A549 (cell line): ENCODE measurements at regions not wholly inside any gene's neighbourhood (a gene's known extent, or its start where the extent isn't known, plus 50 kb on each side); places are given as distances from the start of the nearest gene placed in this dataset.

Experiments
- ATAC-seq, 2 experiments: fragments of 200-7000 bp in 1 of 2; fragments of >200 bp in 1 of 2; cut with Nextera tagmentation in 1 of 2; cut with Tn5 transposase in 1 of 2; 3 replicates each; pipeline versions ENCODE4 v1.8.0 to v1.9.1; 2018 to 2020; ENCODE audit warnings: mild to moderate bottlenecking in 1 of 2, moderate library complexity in 1 of 2
- CTCF ChIA-PET: fragments of 300-600 bp; sonication (Branson Sonifier 250); formaldehyde crosslinking; extraction: SDS; loops from one replicate; lab custom pipeline; 2021; ENCODE audit warnings: antibody characterized with exemption, inconsistent platforms; lab: Yijun Ruan, JAX
- POLR2A ChIA-PET: fragments of 350-600 bp; formaldehyde crosslinking; extraction: SDS; loops from one replicate; lab custom pipeline; 2021; ENCODE audit warnings: antibody characterized with exemption, inconsistent platforms; lab: Yijun Ruan, JAX
- DNase-seq, 2 experiments: peaks; one replicate each; pipeline versions ENCODE4 v3.0.0 to v3.0.0-alpha.2; 2011 to 2016; ENCODE audit warnings: low read depth in 1 of 2, low spot score in 1 of 2
- FAIRE-seq: peaks from 2 replicates; lab custom pipeline; 2011; peaks lifted over from hg19 to GRCh38; lab: Jason Lieb, UNC
- H3K27ac ChIP-seq, 2 experiments: fragments of >200 bp; sonication (Bioruptor Twin); formaldehyde crosslinking; 3 replicates each; pipeline ENCODE4 v1.5.1; 2016 to 2017
- H3K4me1 ChIP-seq: fragments of >200 bp; sonication (Bioruptor Twin); formaldehyde crosslinking; 3 replicates; pipeline ENCODE4 v1.6.1; 2016
- H3K4me2 ChIP-seq: fragments of >200 bp; sonication (Bioruptor Twin); formaldehyde crosslinking; 3 replicates; pipeline ENCODE4 v1.6.1; 2016
- H3K4me3 ChIP-seq: fragments of >200 bp; sonication (Bioruptor Twin); formaldehyde crosslinking; 3 replicates; pipeline ENCODE4 v1.5.1; 2016
- H3K9me3 ChIP-seq: fragments of >200 bp; sonication (Bioruptor Twin); formaldehyde crosslinking; 3 replicates; pipeline ENCODE4 v1.6.1; 2016
- BCL3 ChIP-seq: fragments of >200 bp; sonication (Bioruptor Twin); formaldehyde crosslinking; IDR thresholded peaks from 3 replicates; pipeline ENCODE4 v1.6.1; 2016
- CBX8 ChIP-seq: fragments of 200-600 bp; sonication (generic); IDR thresholded peaks from 2 replicates; pipeline ENCODE4 v1.6.1; 2016
- EHMT2 ChIP-seq: fragments of 200-600 bp; sonication (generic); IDR thresholded peaks from 2 replicates; pipeline ENCODE4 v1.6.1; 2016; ENCODE audit warnings: antibody characterized with exemption, low read depth, mild to moderate bottlenecking, moderate library complexity
- ESRRA ChIP-seq: fragments of 150-350 bp; IDR thresholded peaks from 2 replicates; pipeline ENCODE4 v1.6.1; 2014; ENCODE audit warnings: mild to moderate bottlenecking, low read length, borderline replicate concordance
- HDAC2 ChIP-seq: fragments of 200-600 bp; sonication (generic); IDR thresholded peaks from 2 replicates; pipeline ENCODE4 v1.6.1; 2016
- HEYL ChIP-seq: fragments of 250-450 bp; sonication (Bioruptor Pico); IDR thresholded peaks from 2 replicates; pipeline ENCODE4 v1.8.0; 2021; ENCODE audit warnings: mild to moderate bottlenecking, moderate library complexity
- HOXA7 ChIP-seq: fragments of 250-450 bp; sonication (Bioruptor Pico); IDR thresholded peaks from 2 replicates; pipeline ENCODE4 v1.5.0; 2020; ENCODE audit warnings: mild to moderate bottlenecking, moderate library complexity
- HOXB13 ChIP-seq: fragments of 250-450 bp; sonication (Bioruptor Pico); IDR thresholded peaks from 2 replicates; pipeline ENCODE4 v1.5.0; 2020; ENCODE audit warnings: low read depth, mild to moderate bottlenecking, moderate library complexity
- HOXB5 ChIP-seq: fragments of 250-450 bp; sonication (Bioruptor Pico); IDR thresholded peaks from 2 replicates; pipeline ENCODE4 v1.5.0; 2020; ENCODE audit warnings: mild to moderate bottlenecking, moderate library complexity
- JUN ChIP-seq, 2 experiments: fragments of >200 bp; sonication (Bioruptor Twin); formaldehyde crosslinking; IDR thresholded peaks; 2 replicates in 1 of 2; 3 replicates in 1 of 2; pipeline ENCODE4 v1.6.1; 2016 to 2017
- JUNB ChIP-seq: fragments of >200 bp; sonication (Bioruptor Twin); formaldehyde crosslinking; IDR thresholded peaks from 2 replicates; pipeline ENCODE4 v1.6.1; 2016
- KDM1A ChIP-seq: fragments of 200-600 bp; sonication (generic); IDR thresholded peaks from 2 replicates; pipeline ENCODE4 v1.6.1; 2016; ENCODE audit warnings: low read depth, mild to moderate bottlenecking
- KDM5A ChIP-seq: fragments of 200-600 bp; sonication (generic); IDR thresholded peaks from 2 replicates; pipeline ENCODE4 v1.6.1; 2016; ENCODE audit warnings: antibody characterized with exemption, mild to moderate bottlenecking
- MAFK ChIP-seq: fragments of 450-650 bp; IDR thresholded peaks from 2 replicates; pipeline ENCODE4 v1.6.1; 2014; ENCODE audit not compliant: partially characterized antibody
- NPAS2 ChIP-seq: fragments of 250-450 bp; sonication (Bioruptor Pico); IDR thresholded peaks from 2 replicates; pipeline ENCODE4 v1.8.0; 2022; ENCODE audit warnings: mild to moderate bottlenecking, moderate library complexity, borderline replicate concordance
- PHF8 ChIP-seq: fragments of 200-600 bp; sonication (generic); IDR thresholded peaks from 2 replicates; pipeline ENCODE4 v1.6.1; 2016; ENCODE audit warnings: low read depth, mild to moderate bottlenecking, antibody characterized with exemption, moderate library complexity, borderline replicate concordance
- POLR2AphosphoS2 ChIP-seq: conservative IDR thresholded peaks from 2 replicates; pipeline ENCODE4 v1.6.1; 2012; ENCODE audit warnings: low read length, improper control_type of control experiment, inconsistent platforms
- RARB ChIP-seq: fragments of 250-450 bp; sonication (Bioruptor Pico); IDR thresholded peaks from 2 replicates; pipeline ENCODE4 v1.8.0; 2021; ENCODE audit warnings: mild to moderate bottlenecking, moderate library complexity
- RFX5 ChIP-seq: fragments of 450-650 bp; IDR thresholded peaks from 2 replicates; pipeline ENCODE4 v1.7.1; 2014; ENCODE audit warnings: antibody characterized with exemption, mild to moderate bottlenecking, moderate library complexity
- SREBF2 ChIP-seq: fragments of 450-650 bp; IDR thresholded peaks from 2 replicates; pipeline ENCODE4 v1.6.1; 2014; ENCODE audit warnings: mild to moderate bottlenecking, moderate library complexity
- TFCP2L1 ChIP-seq: fragments of 250-450 bp; sonication (Bioruptor Pico); IDR thresholded peaks from 2 replicates; pipeline ENCODE4 v1.5.0; 2021; ENCODE audit warnings: mild to moderate bottlenecking
- ZFP36 ChIP-seq: fragments of 450-650 bp; IDR thresholded peaks from 2 replicates; pipeline ENCODE4 v1.6.1; 2014; ENCODE audit warnings: borderline replicate concordance; ENCODE audit not compliant: partially characterized antibody
- ZNF302 ChIP-seq: fragments of 250-450 bp; sonication (Bioruptor Pico); IDR thresholded peaks from 2 replicates; pipeline ENCODE4 v1.9.0; 2021; ENCODE audit warnings: inconsistent platforms, mild to moderate bottlenecking, moderate library complexity
- ZSCAN20 ChIP-seq: fragments of 250-450 bp; sonication (Bioruptor Pico); IDR thresholded peaks from 2 replicates; pipeline ENCODE4 v1.8.0; 2022; ENCODE audit warnings: mild to moderate bottlenecking, moderate library complexity
- WGBS: methylation state at CpG from one replicate; pipeline ENCODE4 v1.1.6; 2017; ENCODE audit errors: missing lambda C conversion rate; 5-methylcytosine and 5-hydroxymethylcytosine counted together
- TF ChIP-seq, protein P1 (sequence below): fragments of 200-600 bp; sonication (generic); IDR thresholded peaks from 2 replicates; pipeline ENCODE4 v1.6.1; 2016; ENCODE audit warnings: antibody characterized with exemption, mild to moderate bottlenecking, moderate library complexity

DNA sequence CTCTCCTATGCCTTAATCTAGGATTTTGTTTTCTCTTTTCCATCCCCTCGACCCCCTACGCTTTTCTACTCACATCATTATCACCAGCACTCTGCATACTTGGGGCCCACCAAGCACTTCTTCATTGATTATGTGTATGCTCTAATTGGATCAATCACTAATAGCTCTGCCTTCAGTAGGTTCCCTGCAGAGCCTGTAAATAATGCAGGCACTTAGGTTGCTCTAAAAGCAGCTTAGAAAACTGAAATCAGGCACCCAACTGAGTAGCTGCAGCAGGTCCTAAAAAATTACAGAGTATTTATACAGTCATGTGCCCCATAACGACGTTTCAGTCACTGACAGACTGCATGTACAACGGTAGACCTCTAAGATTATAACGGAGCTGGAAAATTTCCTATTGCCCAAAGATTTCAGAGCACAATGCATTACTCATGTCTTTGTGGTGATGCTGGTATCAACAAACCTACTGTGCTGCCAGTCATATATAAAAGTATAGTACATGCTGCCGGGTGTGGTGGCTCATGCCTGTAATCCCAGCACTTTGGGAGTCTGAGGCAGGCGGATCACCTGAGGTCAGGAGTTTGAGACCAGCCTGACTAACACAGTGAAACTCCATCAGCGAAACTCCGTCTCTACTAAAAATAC, 280.4 kb downstream of the HS3ST3B1 start (continued):
- TF ChIP-seq JUN (IDR thresholded peaks at IDR 0.05) (no peak), ZFP36 (no peak)

DNA sequence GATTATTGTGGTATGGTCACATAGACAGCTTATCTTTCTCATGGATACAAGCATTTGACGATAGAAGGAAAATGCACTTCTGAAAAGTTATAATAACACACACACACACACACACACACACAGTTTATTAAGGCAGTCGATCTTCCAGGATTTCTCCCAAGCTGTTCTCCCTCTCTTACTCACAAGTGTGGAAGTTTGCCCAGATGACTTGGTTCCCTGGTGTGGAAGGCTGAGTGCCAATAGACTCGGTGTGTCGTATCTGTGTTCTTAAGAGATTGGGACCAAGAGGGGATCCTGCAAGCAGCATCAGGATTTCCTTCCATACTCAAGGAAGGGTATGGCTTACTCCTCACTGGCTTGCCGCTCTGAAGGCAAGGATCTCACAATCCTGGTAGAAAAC, 279.6 kb downstream of the HS3ST3B1 start:
- FAIRE-seq (no peak), DNase-seq (no peak), ATAC-seq (no peak)
- Histone ChIP-seq H3K4me2 (no peak overlapping the region), H3K9me3 (no peaks in the 10 kb centered on the region), H3K27ac (no peak overlapping the region), H3K4me1 (no peaks in the 10 kb centered on the region), H3K4me3 (no peak overlapping the region)
- 43% methylated on average over 5 of the region's 5 CpGs for WGBS
- ChIA-PET POLR2A (no interaction called here), CTCF (interaction anchor here (1.4 kb wide), 1 partner anchor 346 kb away, joined by 3 read pairs; no protein-coding TSS in a partner anchor)
- TF ChIP-seq HOXB13 (CRISPR knock-in tag) (no peak), CBX8 (no peak), POLR2AphosphoS2 (no peak), BCL3 (no peak), RARB (no peak), SREBF2 (no peak), MAFK (no peak), ESRRA (no peak), RFX5 (no peak), ZSCAN20 (CRISPR knock-in tag) (no peak), EHMT2 (no peak), PHF8 (no peak), JUNB (no peak), HEYL (CRISPR knock-in tag) (no peak), KDM5A (no peak), TFCP2L1 (no peak), ZNF302 (CRISPR knock-in tag) (no peak), HOXA7 (CRISPR knock-in tag) (no peak), KDM1A (no peak)
- TF ChIP-seq, protein P1, sequence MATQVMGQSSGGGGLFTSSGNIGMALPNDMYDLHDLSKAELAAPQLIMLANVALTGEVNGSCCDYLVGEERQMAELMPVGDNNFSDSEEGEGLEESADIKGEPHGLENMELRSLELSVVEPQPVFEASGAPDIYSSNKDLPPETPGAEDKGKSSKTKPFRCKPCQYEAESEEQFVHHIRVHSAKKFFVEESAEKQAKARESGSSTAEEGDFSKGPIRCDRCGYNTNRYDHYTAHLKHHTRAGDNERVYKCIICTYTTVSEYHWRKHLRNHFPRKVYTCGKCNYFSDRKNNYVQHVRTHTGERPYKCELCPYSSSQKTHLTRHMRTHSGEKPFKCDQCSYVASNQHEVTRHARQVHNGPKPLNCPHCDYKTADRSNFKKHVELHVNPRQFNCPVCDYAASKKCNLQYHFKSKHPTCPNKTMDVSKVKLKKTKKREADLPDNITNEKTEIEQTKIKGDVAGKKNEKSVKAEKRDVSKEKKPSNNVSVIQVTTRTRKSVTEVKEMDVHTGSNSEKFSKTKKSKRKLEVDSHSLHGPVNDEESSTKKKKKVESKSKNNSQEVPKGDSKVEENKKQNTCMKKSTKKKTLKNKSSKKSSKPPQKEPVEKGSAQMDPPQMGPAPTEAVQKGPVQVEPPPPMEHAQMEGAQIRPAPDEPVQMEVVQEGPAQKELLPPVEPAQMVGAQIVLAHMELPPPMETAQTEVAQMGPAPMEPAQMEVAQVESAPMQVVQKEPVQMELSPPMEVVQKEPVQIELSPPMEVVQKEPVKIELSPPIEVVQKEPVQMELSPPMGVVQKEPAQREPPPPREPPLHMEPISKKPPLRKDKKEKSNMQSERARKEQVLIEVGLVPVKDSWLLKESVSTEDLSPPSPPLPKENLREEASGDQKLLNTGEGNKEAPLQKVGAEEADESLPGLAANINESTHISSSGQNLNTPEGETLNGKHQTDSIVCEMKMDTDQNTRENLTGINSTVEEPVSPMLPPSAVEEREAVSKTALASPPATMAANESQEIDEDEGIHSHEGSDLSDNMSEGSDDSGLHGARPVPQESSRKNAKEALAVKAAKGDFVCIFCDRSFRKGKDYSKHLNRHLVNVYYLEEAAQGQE: no peak

DNA sequence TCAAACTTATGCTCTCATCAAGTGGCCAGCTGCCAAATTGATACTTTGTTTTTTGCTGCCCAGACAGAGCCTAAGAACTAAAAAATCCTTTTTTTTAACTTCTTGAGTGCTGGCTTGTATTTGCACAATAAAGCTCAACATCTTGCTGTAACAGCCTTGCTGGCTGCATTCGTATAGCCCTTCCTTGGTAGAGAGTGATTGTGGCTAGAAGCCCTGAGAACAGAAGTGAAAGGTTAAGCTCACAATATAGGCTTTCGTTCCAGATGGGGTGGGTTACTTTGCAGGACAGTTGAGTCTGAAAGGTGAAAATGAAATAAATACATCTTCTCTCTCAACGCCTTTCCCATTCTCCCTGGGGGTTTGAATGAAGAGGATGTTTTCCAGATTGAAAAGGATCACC, 278.8 kb downstream of the HS3ST3B1 start:
- WGBS: 34% methylated on average over 3 of the region's 3 CpGs
- Histone ChIP-seq H3K4me1 (no peaks in the 10 kb centered on the region), H3K4me3 (no peak overlapping the region), H3K4me2 (no peak overlapping the region), H3K27ac (no peak overlapping the region), H3K9me3 (no peaks in the 10 kb centered on the region)
- no peak for DNase-seq
- no peak for FAIRE-seq
- no peak for ATAC-seq
- TF ChIP-seq HOXB5 (CRISPR knock-in tag) (no peak), ZNF302 (CRISPR knock-in tag) (no peak), HDAC2 (no peak), NPAS2 (no peak), ZSCAN20 (CRISPR knock-in tag) (no peak)
- TF ChIP-seq, protein P1: no peak
- POLR2A ChIA-PET: no interaction called here
- CTCF ChIA-PET: interaction anchor here (0.9 kb wide), 1 partner anchor 479 kb away, joined by 3 read pairs; no protein-coding TSS in a partner anchor
